Stimulated activated CD4-positive, alpha-beta T cell treated with anti-CD3 and anti-CD28 coated beads, Interleukin-12 subunit alpha, Interleukin-12 subunit beta, amount 100 ng/mL, for 48 hours (primary cell): ENCODE measurements at regions not wholly inside any gene's neighbourhood (a gene's known extent, or its start where the extent isn't known, plus 50 kb on each side); places are given as distances from the start of the nearest gene placed in this dataset.
"Not testable (repeated sequence)": the region's sequence is repeated elsewhere in the genome, so short reads cannot be mapped to it uniquely, and the experiment has no call there.

Source experiments
- DNase-seq, 3 donors: peaks; one replicate each; pipeline ENCODE4 v3.0.0-alpha.2; 2020; ENCODE audit warnings: low read depth in 2 of 3, low spot score in 1 of 3

DNA sequence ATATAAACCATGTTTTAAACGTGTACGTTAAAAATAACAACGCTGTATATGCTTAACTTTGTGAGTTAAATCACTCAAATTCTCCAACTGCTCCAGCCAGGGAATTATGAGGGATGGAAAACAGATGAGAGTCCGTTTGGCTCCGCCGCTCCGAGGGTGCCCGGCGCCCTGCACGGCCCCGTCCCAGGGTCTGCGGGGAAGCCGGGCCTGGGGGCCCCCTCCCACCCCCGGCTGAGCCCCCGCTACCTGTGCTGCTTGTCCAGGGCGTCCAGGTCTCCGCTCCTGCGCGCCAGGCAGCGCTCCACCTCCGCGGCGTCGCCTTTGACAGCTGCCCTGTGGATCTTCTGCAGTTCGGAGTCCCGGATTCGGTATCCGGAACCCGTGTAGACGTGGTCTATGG, 415.5 kb downstream of the FOXD4L4 start:
- not testable (repeated sequence) for DNase-seq

DNA sequence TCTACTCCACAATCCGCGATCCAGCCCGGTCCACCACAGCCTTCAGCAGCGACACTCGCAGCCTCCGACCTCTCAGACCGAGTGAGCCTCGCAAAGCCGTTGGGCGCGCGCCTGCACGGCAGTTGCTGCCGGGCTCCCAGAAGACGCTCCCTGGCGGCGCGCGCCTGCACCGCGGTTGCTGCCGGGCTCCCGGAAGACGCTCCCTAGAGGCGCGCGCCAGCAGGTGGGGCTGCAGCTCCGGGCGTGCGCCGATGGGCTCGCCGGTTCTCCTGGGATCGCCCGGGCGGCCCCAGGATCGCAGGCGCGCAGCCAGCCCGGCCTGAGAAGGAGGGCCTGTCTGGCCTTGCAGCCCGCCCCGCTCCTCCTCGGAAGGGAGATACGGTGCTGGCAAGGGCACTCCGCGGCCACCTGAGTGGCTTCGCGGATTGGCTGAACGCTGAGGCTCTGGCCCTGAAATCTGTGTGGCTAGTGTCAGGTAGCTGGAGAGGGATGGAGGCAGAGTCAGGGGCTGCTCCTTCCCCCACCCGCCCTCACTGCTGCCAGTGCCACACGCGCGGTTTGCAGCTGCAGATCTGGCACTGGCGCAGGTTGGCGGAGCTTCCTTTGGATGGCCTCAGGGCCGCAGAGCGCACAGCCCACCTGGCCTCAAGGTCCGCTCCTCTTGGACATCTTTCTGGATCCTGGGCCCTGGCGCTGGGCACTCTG, 416.2 kb downstream of the FOXD4L4 start:
- DNase-seq, result peak in 2 of 3 donors; percentile 27 to 45

DNA sequence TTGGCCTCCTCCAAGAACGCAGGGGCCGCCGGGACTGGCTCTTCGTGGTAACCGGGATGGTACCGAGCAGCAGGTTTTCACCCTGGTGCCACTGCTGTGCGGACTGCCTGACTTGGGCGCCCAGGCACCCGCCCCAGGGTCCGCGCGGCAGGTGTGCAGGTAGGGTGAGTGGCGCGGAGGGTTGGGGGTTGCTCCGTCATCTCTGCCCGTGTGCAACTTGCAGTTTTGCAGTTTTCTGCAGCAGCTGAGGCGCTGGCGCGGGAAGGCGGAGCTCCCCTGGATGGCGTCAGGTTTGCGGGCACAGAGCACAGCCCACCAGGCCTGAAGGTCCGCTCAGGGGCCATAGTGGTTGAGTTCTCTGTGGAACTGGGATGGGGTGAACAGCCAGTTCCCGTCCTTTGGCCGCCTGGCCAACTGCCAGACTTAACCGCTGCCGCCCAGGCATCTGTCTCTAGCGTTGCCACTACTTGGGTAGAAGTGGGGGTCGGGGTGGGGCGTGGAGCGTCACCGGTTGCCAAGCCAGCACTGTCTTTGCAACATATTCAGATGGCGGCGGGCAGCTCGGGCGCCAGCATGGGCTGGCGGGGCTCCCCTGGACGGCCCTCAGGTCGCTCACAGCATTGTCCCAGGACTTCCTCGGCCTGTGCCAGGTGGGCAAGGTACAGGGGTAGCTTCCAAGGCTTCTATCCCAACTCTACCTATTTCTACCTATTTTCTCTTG, 417.2 kb downstream of the FOXD4L4 start:
- not testable (repeated sequence) for DNase-seq

DNA sequence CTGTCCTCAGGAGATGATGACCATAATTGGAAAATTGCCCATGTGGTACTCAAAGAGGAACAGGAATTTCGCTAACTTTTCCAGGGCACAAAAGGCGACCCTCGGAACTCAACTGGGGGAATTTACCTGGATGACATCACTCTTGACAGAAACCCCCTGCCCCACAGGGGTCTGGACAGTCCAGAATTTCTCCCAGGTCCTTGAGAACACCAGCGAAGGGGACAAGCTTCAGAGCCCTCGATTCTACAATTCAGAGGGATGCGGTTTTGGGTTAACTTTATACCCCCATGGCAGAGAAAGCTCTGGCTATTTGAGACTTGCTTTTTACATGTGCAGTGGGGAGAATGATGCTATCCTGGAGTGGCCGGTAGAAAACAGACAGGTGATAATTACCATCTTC, 445.4 kb downstream of the FOXD4L4 start:
- DNase-seq, result not testable (repeated sequence)

DNA sequence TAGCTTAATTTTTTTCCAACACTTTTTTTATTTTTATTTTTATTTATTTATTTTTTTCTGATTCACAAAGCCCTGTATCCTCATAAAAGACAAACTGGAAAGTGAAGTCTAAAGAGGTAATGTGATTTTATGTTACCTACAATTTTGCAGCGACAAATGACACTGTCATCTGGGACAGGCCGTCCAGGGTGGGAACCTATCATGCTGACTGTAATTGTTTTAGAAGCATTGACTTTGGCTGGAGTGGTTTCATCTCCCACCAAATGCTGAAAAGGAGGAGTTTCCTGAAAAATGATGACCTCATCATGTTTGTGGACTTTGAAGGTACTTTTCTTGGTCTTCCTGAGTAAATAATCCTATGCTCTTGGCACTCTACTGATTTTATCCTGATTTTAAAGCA, 446.7 kb downstream of the FOXD4L4 start:
- not testable (repeated sequence) for DNase-seq

DNA sequence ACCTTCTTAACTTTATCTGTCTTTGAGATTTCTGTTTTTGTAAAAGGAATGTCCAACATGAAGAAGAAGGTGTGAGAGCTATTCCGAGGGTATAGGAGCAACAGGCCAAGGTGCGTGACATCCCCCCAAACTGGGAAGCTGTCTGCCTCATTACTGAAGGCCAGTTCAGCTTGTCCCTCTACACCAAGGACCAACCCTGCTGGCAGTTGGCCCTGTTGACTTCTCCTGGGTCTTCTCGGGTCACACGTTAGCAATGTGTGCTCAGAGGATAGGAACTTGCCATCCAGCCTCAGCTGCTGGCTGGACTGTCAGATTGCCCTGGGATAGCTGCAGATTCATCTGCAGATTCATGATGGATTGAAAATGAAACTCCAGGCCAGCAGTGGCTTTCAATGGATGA, 460.3 kb downstream of the FOXD4L4 start:
- not testable (repeated sequence) for DNase-seq

DNA sequence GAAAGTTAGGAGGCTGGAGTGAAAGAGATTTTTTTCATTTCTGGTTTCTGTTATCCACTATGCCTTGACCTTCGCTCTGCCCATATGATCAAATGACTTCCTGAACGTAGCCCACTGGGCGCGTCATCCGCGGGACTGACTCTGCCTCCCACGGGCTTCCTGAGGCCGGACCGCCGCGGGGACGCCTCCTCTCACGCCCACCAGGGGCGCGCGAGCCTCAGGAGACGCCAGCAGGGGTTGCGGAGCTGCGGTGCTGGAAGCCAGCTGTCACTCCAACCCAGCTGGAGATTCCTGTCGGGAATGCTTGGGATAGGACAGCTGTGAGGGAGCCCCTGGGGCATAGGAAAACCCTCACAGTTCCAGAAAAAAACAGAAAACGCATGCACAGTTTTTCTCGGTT, 461.5 kb downstream of the FOXD4L4 start:
- DNase-seq, result not testable (repeated sequence)

DNA sequence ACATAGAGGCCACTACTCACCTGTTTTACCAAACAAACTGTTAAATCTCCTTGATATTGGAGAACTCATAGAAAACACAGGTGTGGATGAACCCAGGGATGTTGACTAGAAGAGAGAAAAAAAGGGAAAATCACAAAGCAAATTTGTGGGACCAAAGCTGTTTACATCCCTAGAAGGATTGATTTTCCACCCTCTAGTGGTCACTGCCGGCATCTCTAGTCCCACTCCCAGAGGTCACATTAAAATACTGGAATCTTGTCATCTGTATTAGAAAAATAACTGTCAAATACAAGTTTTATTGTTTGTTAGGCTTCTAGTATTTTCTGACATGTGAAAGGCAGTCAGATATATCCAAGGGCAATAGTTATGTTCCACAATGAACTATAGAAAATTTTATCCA, 469.7 kb downstream of the FOXD4L4 start:
- DNase-seq, result not testable (repeated sequence)

DNA sequence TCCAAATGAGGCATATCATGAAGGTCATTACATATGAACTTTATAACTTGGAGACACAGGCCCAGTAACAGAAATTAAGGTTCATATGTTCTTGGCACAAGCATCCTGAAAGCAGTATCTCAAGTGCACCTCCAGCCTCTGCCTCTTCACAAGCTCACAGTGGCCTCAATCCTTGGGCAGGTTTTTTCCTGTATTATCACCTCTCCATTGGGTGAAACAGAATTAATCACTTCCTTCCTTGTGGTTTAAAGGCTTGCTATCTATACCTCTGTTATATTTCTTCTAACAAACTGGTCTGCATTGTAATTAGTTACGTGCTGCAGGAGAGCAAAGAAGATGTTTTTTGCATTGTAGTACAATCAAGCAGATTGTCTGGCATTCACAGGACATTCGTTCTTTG, 471.0 kb downstream of the FOXD4L4 start:
- not testable (repeated sequence) for DNase-seq

DNA sequence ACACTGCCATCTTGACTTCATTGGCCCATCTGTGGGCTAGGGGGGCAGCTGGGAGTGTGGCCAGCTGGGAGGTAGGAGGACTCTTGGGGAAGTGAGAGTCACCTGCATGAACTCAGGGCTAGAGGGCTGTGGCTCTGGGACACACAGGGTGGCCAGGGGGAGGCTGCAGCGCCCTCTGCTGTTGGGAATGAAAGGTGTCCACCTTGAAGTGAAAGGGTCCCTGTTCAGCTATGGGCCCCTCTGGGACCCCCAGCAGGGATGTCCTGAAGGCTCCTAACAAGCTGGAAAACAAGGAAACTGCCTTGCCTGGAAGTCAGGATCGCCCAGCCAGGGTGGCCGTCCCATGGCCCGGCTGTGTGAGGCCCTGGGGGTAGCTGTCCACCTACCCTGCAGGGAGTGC, 507.8 kb downstream of the FOXD4L4 start:
- not testable (repeated sequence) for DNase-seq

DNA sequence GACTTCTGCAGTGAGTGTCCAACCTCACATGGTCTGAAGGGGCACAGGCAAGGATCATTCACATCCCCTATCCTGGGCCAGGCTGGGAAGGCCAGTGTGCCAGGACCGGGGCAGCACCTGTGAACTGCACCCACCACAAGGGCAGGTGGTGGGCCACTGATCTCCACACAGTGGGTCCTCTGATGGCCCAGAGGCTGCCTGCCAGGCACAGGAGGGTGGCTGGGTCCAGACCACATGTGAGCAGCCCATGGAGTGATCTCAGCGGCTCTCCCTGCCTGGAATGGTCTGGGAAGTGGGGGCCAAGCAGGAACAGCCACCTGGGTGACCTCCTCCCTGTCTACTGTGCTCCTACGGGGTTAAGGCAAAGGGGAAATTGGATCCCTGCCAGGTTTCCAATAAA, 508.5 kb downstream of the FOXD4L4 start:
- not testable (repeated sequence) for DNase-seq

DNA sequence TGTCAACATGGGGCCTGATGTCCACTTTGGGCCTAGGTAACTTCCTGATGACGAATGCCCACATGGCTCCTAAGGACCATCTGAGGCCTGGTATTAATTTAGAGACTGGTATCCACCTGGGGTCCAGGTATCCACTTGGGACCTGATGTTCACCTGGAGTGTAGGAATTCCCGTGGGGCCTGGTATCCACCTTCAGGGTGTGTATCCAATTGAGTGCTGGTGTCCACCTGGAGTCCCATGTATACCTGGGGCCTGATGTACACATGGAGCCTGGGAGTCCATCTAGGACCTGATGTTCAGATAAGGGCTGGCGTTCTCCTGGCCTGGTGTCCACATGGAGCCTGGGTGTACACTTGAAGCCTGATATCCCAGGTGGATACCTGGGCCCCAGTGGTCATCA, 520.6 kb downstream of the FOXD4L4 start:
- not testable (repeated sequence) for DNase-seq

DNA sequence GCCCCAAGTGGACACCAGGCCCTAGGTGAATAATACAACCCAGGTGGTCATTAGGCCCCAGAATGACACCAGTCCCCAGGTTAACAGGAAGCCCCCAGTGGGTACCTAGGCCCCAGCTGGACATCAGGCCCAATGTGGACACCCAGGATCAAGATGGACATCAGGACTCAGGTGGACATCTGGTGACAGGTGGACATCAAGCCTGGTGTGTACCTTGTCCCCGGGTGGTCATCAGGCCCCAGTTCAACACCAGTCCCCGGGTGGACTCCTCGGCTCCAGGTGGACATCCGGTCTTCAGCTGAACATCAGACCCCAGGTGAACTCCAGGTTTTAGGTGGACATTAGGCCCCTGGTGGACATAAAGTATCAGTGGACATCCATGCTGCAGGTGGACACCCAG, 524.6 kb downstream of the FOXD4L4 start:
- DNase-seq, result not testable (repeated sequence)

DNA sequence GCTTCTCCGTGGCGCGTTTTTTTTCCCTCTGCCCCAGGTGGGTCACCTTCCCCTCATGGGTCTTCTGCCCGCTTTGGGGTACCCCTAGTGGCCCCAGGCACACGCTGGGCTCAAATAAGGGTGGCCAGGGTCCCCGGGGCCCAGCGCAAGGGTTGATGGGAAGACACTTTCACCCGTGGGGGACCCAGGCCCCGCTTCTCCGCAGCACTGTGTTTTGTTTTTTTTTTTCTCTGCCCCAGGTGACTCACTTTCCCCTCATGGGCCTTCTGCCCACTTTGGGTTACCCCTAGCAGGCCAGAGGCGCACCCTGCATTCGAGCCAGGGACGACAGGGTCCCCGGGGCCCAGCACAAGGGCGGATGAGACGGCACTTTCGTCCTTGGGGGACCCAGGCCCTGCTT, 526.7 kb downstream of the FOXD4L4 start:
- DNase-seq, result not testable (repeated sequence)

DNA sequence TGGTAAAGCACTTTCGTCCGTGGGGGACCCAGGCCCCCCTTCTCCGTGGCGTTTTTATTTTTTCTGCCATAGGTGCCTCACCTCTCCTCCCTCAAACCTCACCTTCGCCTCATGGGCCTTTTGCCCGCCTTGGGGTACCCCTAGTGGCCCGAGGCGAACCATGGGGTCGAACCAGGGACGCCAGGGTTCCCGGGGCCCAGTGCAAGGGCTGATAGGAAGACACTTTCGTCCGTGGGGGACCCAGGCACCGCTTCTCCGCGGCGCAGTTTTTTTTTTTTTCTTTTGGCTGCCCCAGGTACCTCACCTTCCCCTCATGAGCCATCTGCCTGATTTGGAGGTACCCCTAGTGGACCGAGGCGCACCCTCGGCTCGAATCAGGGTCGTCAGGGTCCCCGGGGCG, 527.8 kb downstream of the FOXD4L4 start:
- DNase-seq, result not testable (repeated sequence)

DNA sequence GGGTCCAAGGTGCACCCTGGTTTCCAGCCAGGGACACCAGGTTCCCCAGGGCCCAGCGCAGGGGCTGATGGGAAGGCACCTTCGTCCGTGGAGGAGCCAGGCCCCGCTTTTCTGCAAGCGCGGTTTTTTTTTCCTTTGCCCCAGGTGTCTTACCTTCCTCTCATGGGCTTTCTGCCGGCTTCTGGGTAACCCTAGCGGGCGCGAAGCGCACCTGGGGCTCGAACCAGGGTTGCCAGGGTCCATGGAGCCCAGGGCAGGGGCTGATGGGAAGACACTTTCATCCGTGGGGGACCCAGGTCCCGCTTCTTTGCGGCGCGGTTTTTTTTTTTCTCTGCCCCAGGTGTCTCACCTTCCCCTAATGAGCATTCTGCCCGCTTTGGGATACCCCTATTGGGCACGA, 529.3 kb downstream of the FOXD4L4 start:
- not testable (repeated sequence) for DNase-seq

DNA sequence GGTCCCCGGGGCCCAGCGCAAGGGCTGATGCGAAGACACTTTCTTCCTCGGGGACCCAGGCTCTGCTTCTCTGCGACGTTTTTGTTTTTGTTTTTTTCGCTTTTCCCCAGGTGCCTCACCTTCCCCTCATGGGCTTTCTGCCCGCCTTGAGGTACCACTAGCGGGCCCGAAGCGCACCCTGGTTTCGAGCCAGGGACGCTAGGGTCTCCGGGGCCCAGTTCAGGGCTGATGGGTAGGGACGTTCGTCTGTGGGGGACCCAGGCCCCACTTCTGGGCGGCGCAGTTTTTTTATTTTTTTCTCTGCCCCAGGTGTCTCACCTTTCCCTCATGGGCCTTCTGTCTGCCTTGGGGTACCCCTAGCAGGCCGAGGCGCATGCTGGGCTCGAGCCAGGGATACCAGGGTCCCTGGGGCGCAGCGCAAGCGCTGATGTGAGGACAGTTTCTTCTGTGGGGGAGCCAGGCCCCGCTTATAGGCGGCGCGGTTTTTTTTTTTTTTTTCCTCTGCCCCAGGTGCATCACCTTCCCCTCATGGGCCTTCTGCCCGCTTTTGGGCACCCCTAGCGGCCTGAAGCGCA, 530.0 kb downstream of the FOXD4L4 start:
- DNase-seq, result not testable (repeated sequence)

DNA sequence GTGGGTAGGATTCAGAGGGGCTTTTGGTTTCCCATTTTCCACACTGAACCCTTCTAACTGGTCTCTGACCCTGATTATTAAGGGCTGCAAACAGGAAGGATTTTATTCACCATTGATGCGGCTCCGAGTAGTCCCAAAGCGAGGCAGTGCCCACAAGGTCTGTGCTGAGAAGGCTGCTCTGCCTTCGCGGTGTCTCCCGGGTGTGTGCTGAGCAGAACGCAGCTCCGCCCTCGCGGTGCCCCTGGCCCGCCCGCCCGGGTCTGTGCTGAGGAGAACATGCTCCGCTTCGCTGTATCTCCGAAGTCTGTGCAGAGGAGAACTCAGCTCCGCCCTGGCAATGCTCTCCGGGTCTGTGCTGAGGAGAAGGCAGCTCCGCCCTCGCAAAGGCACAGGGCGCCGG, 530.7 kb downstream of the FOXD4L4 start:
- DNase-seq, result not testable (repeated sequence)

DNA sequence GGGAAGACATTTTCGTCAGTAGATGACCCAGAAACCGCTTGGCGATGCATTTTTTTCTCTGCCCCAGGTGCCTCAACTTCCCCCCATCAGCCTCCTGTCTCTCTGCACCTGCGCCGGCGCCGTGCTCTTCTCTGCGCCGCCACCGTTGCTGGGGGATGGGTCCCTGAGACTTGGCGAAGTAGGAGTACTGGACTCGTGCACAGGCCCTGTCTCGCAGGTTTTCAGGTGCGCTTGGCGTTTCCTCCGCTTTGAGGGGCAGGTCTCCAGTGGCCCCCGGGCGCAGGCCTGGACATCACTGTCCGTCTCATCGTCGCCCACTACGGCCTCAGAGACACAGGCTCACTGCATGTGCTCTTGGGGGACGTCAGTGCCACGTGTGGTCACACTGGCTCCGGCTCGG, 532.1 kb downstream of the FOXD4L4 start:
- DNase-seq, result not testable (repeated sequence)

DNA sequence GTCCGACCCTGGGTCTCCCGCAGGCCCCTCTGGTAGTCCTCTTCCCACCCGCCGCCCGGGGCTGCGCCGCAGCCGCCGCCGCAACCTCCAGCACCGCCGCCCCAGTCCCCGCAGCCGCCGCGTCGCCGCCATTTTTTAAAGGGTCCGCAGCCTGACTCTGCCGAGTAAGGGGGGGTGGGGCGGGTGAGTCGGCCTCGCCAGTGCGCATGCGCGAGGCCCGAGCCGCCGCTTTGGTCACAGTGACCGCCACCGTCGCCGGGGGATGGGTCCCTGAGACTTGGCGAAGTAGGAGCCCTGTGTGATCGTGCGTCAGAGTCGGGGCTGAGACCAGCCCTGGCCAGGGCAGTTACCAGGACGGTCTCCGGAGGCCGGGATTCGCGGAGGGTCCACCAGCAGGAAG, 532.8 kb downstream of the FOXD4L4 start:
- DNase-seq, result peak; percentile 49 to 61 (median 52)

DNA sequence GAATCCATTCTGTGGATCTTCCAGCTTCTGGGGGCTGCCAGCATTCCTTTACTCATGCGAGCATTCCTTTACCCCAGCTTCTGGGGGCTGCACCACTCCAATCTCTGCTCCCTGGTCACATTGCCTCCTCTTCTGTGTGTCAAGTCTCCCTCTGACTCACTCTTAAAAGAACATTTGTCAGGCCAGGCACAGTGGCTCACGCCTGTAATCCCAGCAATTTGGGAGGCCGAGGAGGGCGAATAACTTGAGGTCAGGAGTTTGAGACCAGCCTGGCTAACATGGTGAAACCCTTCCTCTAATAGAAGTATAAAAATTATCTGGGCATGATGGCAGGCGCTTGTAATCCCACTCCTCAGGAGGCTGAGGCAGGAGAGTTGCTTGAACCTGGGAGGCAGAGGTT, 541.9 kb downstream of the FOXD4L4 start:
- not testable (repeated sequence) for DNase-seq
